Spleen (tissue), 11 donors: ENCODE measurements at regions not wholly inside any gene's neighbourhood (a gene's known extent, or its start where the extent isn't known, plus 50 kb on each side); places are given as distances from the start of the nearest gene placed in this dataset.

Experiments used
- DNase-seq: peaks from one replicate; pipeline ENCODE4 v3.0.0-alpha.2; 2020
- H3K27ac ChIP-seq, 8 donors: fragments of 200-600 bp; sonication (generic) in 7 of 8; 1 replicate in 4 of 8; 2 replicates in 4 of 8; pipeline versions ENCODE4 v1.5.0 to v1.8.0; 2016 to 2021; ENCODE audit warnings: inconsistent platforms in 4 of 8, mild to moderate bottlenecking in 4 of 8, moderate library complexity in 1 of 8
- H3K27me3 ChIP-seq, 7 donors: fragments of 200-600 bp; sonication (generic) in 6 of 7; replicated peaks in 1 of 7; 1 replicate in 4 of 7; 2 replicates in 3 of 7; pipeline versions ENCODE4 v1.5.0 to v1.8.0; 2016 to 2021; ENCODE audit warnings: inconsistent platforms in 3 of 7, mild to moderate bottlenecking in 1 of 7
- H3K36me3 ChIP-seq, 6 donors: fragments of 200-600 bp; sonication (generic) in 5 of 6; 1 replicate in 4 of 6; 2 replicates in 2 of 6; pipeline versions ENCODE4 v1.5.0 to v1.8.0; 2016 to 2021; ENCODE audit warnings: inconsistent platforms in 2 of 6
- H3K4me1 ChIP-seq, 6 donors: fragments of 200-600 bp; sonication (generic) in 5 of 6; 1 replicate in 3 of 6; 2 replicates in 3 of 6; pipeline versions ENCODE4 v1.5.0 to v1.8.0; 2016 to 2021; ENCODE audit warnings: inconsistent platforms in 3 of 6
- H3K4me3 ChIP-seq, 8 donors: fragments of 200-600 bp; sonication (generic) in 7 of 8; 1 replicate in 4 of 8; 2 replicates in 4 of 8; pipeline versions ENCODE4 v1.5.0 to v1.8.0; 2016 to 2021; ENCODE audit warnings: inconsistent platforms in 4 of 8, mild to moderate bottlenecking in 4 of 8, moderate library complexity in 2 of 8
- H3K9me3 ChIP-seq, 8 donors: fragments of 200-600 bp; sonication (generic) in 7 of 8; 1 replicate in 4 of 8; 2 replicates in 4 of 8; pipeline versions ENCODE4 v1.5.0 to v1.8.0; 2016 to 2021; ENCODE audit warnings: inconsistent platforms in 4 of 8
- CTCF ChIP-seq, 11 experiments: fragments of 200-600 bp in 7 of 11; fragments of 450-650 bp in 4 of 11; sonication (generic) in 4 of 11; IDR thresholded peaks in 8 of 11; conservative IDR thresholded peaks in 3 of 11; 1 replicate in 7 of 11; 2 replicates in 4 of 11; pipeline versions ENCODE4 v1.4.0 to v1.8.0; 2016 to 2021; ENCODE audit warnings: antibody characterized with exemption in 11 of 11, inconsistent platforms in 4 of 11, mild to moderate bottlenecking in 1 of 11
- POLR2A ChIP-seq, 3 donors: fragments of 450-650 bp; IDR thresholded peaks; one replicate each; pipeline ENCODE4 v1.5.1; 2017; ENCODE audit warnings: antibody characterized with exemption in 3 of 3, mild to moderate bottlenecking in 1 of 3
- POLR2AphosphoS5 ChIP-seq, 3 donors: sonication (generic); formaldehyde crosslinking; IDR thresholded peaks; one replicate each; pipeline ENCODE4 v1.5.1; 2017; ENCODE audit warnings: antibody characterized with exemption in 3 of 3
- WGBS, 5 donors: extraction: QIAGEN DNeasy Blood & Tissue Kit in 3 of 5; methylation state at CpG; one replicate each; pipeline versions ENCODE4 v1.1.5 to v1.1.7; 2013 to 2018; 5-methylcytosine and 5-hydroxymethylcytosine counted together
- intact Hi-C: fragments of 100-400 bp; cut with DNase I; formaldehyde crosslinking; loops from one replicate; pipeline ENCODE4 v1.15.0; 2023; ENCODE audit warnings: low total_unique reads
- donor health status: healthy with polysubstance abuse.
- donor health status: DM: no; HTN: no; CAD: no; lungs with moderate emphysema.
- donor health status: DM: no; HTN: no; CAD: no.
- donor health status: Bipolar disorder and iron deficiency.
- donor health status: healthy.
- donor health status: DM: no; HTN: no; CAD: no.
- donor health status: DM: yes; HTN: yes; CAD: no.

- Histone ChIP-seq H3K36me3 (no peaks in the 10 kb centered on the region), H3K4me1 (peaks cover 0 to 16% (median 13%) of the 10 kb centered on the region in 6 donors), H3K4me3 (no peak overlapping the region), H3K27ac (no peak overlapping the region), H3K27me3 (no peaks in the 10 kb centered on the region), H3K9me3 (peaks cover 0 to 8% (median 0%) of the 10 kb centered on the region in 8 donors)
- DNase-seq = no peak
- 93 to 100% (median 100%) methylated on average over 1 of the region's 1 CpG for WGBS, 5 donors
- TF ChIP-seq POLR2A (IDR thresholded peaks at IDR 0.05) (no peak), CTCF (IDR thresholded peaks at IDR 0.05 in 8 of 11, conservative IDR thresholded peaks at IDR 0.05 in 3 of 11) (no peak), POLR2AphosphoS5 (IDR thresholded peaks at IDR 0.05) (no peak)
- intact Hi-C loops = loop anchor here (10.0 kb wide), 1 partner anchor 174 kb away; the partner anchor contains the start of gene KLF13
These were observed 171.7 kb downstream of the KLF13 start for GRCh38 chr15:31498329-31498728.

GRCh38 chr15:31498756-31499155 lies 172.1 kb downstream of the KLF13 start:
- 79 to 99% (median 91%) methylated on average over 4 of the region's 4 CpGs for WGBS, 5 donors
- Histone ChIP-seq H3K9me3 (peaks cover 0 to 4% (median 0%) of the 10 kb centered on the region in 8 donors), H3K4me3 (no peak overlapping the region), H3K27me3 (no peaks in the 10 kb centered on the region), H3K36me3 (no peaks in the 10 kb centered on the region), H3K27ac (no peak overlapping the region), H3K4me1 (peaks cover 0 to 16% (median 13%) of the 10 kb centered on the region in 6 donors)
- intact Hi-C loops = loop anchor here (10.0 kb wide), 1 partner anchor 174 kb away; the partner anchor contains the start of gene KLF13
- TF ChIP-seq POLR2AphosphoS5 (IDR thresholded peaks at IDR 0.05) (no peak), CTCF (IDR thresholded peaks at IDR 0.05 in 8 of 11, conservative IDR thresholded peaks at IDR 0.05 in 3 of 11) (no peak), POLR2A (IDR thresholded peaks at IDR 0.05) (no peak)
- DNase-seq = no peak

- 82 to 94% (median 89%) methylated on average over 6 to 13 of the region's 13 CpGs for WGBS, 5 donors
- intact Hi-C loops = loop anchor here (10.0 kb wide), 1 partner anchor 175 kb away; the partner anchor contains the start of gene KLF13
- H3K4me1 ChIP-seq = peaks cover 0 to 16% (median 13%) of the 10 kb centered on the region in 6 donors
- H3K27ac ChIP-seq = no peak overlapping the region
- no peaks in the 10 kb centered on the region for H3K9me3 ChIP-seq
- no peak for DNase-seq
- no peak for TF ChIP-seq POLR2AphosphoS5 (IDR thresholded peaks at IDR 0.05)
- no peak for TF ChIP-seq POLR2A (IDR thresholded peaks at IDR 0.05)
- no peak for TF ChIP-seq CTCF (IDR thresholded peaks at IDR 0.05 in 8 of 11, conservative IDR thresholded peaks at IDR 0.05 in 3 of 11)
- no peaks in the 10 kb centered on the region for H3K27me3 ChIP-seq
- H3K4me3 ChIP-seq = no peak overlapping the region
- H3K36me3 ChIP-seq = no peaks in the 10 kb centered on the region
These were observed 172.8 kb downstream of the KLF13 start for GRCh38 chr15:31499236-31499952.
